Right lobe of liver (tissue), 6 donors: ENCODE measurements at regions not wholly inside any gene's neighbourhood (a gene's known extent, or its start where the extent isn't known, plus 50 kb on each side); places are given as distances from the start of the nearest gene placed in this dataset.

Experiments
- ATAC-seq, 4 donors: fragments of 200-7000 bp; cut with Tn5 transposase; one replicate each; pipeline ENCODE4 v1.9.1; 2020; ENCODE audit warnings: mild to moderate bottlenecking in 4 of 4, moderate library complexity in 4 of 4
- DNase-seq, 3 donors: peaks; one replicate each; pipeline ENCODE4 v3.0.0-alpha.2; 2020
- H3K27ac ChIP-seq, 3 donors: fragments of 200-600 bp; one replicate each; pipeline ENCODE4 v1.8.0; 2022
- H3K27me3 ChIP-seq, 2 donors: fragments of 200-600 bp; one replicate each; pipeline ENCODE4 v1.8.0; 2022
- H3K36me3 ChIP-seq, 4 donors: fragments of 200-600 bp; sonication (generic) in 1 of 4; one replicate each; pipeline versions ENCODE4 v1.5.1 to v1.8.0; 2017 to 2022; ENCODE audit warnings: control low read depth in 1 of 4
- H3K4me1 ChIP-seq, 4 donors: fragments of 200-600 bp; sonication (generic) in 1 of 4; one replicate each; pipeline versions ENCODE4 v1.5.1 to v1.8.0; 2017 to 2022; ENCODE audit warnings: control low read depth in 1 of 4
- H3K4me3 ChIP-seq, 3 donors: fragments of 200-600 bp; one replicate each; pipeline ENCODE4 v1.8.0; 2022
- H3K9me3 ChIP-seq, 4 donors: fragments of 200-600 bp; sonication (generic) in 1 of 4; one replicate each; pipeline versions ENCODE4 v1.5.1 to v1.8.0; 2017 to 2022; ENCODE audit warnings: control low read depth in 1 of 4
- POLR2A ChIP-seq: fragments of 450-650 bp; IDR thresholded peaks from one replicate; pipeline ENCODE4 v1.6.1; 2017; ENCODE audit warnings: antibody characterized with exemption, mild to moderate bottlenecking
- WGBS: methylation state at CpG from one replicate; pipeline ENCODE4 v1.1.6; 2018; ENCODE audit warnings: low coverage, low lambda C conversion rate; ENCODE audit not compliant: insufficient coverage; ENCODE audit errors: missing lambda C conversion rate; 5-methylcytosine and 5-hydroxymethylcytosine counted together
- intact Hi-C, 2 donors: fragments of 100-400 bp; cut with DNase I; formaldehyde crosslinking; loops; one replicate each; pipeline versions ENCODE4 v1.11.2 to v1.14.1; 2022
- TF ChIP-seq, protein P1 (sequence below), 4 donors: fragments of 200-600 bp in 3 of 4; fragments of 450-650 bp in 1 of 4; IDR thresholded peaks; one replicate each; pipeline versions ENCODE4 v1.5.1 to v1.8.0; 2016 to 2022; ENCODE audit warnings: antibody characterized with exemption in 4 of 4, mild to moderate bottlenecking in 2 of 4
- donor health status: DM: no; HTN: yes; CAD: no.
- donor health status: DM: no; HTN: no; CAD: no.
- donor health status: DM: no; HTN: no; CAD: no.
- donor health status: DM: no; HTN: yes; CAD: no.
- donor health status: DM: no; HTN: yes; CAD: no.

DNA sequence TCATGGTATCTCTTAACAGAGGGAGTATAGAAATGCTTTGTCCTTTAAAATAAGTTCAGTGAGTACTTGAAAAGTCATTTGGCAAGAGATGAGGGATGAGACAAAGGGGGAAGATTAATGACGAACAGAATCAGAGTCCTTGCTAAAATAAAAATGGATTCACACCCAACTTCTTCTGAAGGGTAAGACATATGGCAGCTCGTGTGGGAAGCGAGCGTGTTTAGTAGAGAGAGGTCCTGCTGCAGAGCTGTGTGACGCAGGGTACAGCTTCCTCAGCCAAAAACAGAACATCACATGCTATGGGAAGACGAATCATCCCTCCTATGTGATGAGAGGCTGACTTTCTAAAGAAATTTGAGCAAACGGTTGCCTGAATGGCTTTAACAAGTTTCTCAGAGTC is 158.5 kb upstream of the LMO4 start:
- no peak for TF ChIP-seq POLR2A
- TF ChIP-seq, protein P1, sequence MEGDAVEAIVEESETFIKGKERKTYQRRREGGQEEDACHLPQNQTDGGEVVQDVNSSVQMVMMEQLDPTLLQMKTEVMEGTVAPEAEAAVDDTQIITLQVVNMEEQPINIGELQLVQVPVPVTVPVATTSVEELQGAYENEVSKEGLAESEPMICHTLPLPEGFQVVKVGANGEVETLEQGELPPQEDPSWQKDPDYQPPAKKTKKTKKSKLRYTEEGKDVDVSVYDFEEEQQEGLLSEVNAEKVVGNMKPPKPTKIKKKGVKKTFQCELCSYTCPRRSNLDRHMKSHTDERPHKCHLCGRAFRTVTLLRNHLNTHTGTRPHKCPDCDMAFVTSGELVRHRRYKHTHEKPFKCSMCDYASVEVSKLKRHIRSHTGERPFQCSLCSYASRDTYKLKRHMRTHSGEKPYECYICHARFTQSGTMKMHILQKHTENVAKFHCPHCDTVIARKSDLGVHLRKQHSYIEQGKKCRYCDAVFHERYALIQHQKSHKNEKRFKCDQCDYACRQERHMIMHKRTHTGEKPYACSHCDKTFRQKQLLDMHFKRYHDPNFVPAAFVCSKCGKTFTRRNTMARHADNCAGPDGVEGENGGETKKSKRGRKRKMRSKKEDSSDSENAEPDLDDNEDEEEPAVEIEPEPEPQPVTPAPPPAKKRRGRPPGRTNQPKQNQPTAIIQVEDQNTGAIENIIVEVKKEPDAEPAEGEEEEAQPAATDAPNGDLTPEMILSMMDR (IDR thresholded peaks at IDR 0.05): no peak
- no peak for DNase-seq

DNA sequence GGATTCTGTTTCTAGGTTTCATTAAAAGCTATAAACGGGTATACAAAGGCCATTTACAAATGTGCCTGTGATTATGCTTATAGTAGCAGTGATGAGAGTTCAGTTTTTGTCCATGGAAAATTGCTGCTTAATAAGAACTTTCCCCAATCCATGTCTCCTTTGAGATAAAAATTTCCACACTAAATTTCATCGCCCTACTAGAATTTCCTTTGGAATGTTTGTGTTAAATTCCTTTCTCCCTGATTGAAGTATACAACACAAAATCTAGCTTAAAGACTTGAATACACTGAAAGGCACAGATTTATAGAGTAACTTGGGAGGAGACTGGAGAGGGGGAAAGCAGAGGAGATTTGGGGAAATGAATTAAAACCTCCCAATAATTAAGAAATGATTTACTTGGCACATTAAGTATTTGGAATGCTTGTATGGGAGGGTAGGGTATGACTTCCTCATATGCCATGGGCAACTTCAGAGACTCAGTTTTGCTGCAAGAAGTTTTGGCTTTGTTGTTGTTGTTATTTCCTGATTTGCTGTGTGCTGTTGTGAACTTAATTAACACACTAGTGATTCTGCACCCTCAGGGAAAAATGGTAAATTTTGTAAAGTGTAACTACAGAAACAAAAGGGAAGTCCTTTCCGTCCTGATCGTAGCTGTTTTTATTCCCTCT is 157.6 kb upstream of the LMO4 start:
- TF ChIP-seq, protein P1 (IDR thresholded peaks at IDR 0.05): no peak
- Histone ChIP-seq H3K27me3 (no peaks in the 10 kb centered on the region), H3K4me3 (no peak overlapping the region), H3K9me3 (no peaks in the 10 kb centered on the region), H3K27ac (no peak overlapping the region), H3K36me3 (no peaks in the 10 kb centered on the region), H3K4me1 (no peaks in the 10 kb centered on the region)
- WGBS: 58% methylated on average over 4 of the region's 4 CpGs
- intact Hi-C loops: no loop called here
- DNase-seq (no peak), ATAC-seq (peak in 1 of 4 donors; percentile 58)

More for the DNA sequence above, 158.5 kb upstream of the LMO4 start:
- peak in 2 of 4 donors; percentile 34 to 64 for ATAC-seq
- Histone ChIP-seq H3K27ac (no peak overlapping the region), H3K4me1 (no peaks in the 10 kb centered on the region), H3K9me3 (no peaks in the 10 kb centered on the region), H3K36me3 (no peaks in the 10 kb centered on the region), H3K4me3 (no peak overlapping the region), H3K27me3 (no peaks in the 10 kb centered on the region)
- intact Hi-C loops: no loop called here
- WGBS: 58% methylated on average over 7 of the region's 7 CpGs

DNA sequence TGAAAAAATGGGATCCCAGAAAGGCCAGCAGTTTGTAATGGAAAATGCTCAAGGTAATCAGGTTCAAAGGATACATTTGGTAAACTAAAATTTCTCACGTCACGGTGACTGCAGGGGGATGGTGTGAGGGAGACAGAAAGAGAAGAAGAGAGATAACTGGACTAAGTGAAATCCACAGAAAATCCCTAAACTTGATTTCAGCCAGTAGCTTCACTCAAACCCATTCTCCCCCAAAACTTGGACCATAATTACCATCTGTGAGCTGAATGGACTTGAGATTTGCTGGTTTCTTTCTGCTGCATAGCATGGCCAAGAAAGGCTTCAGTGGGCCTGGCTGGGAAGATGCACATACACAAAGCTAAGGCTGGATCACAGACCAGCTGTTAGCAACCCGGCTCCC is 155.4 kb upstream of the LMO4 start:
- Histone ChIP-seq H3K4me3 (no peak overlapping the region), H3K36me3 (no peaks in the 10 kb centered on the region), H3K4me1 (no peaks in the 10 kb centered on the region), H3K9me3 (no peaks in the 10 kb centered on the region), H3K27me3 (no peaks in the 10 kb centered on the region), H3K27ac (no peak overlapping the region)
- DNase-seq (no peak), ATAC-seq (no peak)
- WGBS: 82% methylated on average over 3 of the region's 3 CpGs
- TF ChIP-seq POLR2A: no peak
- TF ChIP-seq, protein P1 (IDR thresholded peaks at IDR 0.05): no peak
- intact Hi-C loops: no loop called here

DNA sequence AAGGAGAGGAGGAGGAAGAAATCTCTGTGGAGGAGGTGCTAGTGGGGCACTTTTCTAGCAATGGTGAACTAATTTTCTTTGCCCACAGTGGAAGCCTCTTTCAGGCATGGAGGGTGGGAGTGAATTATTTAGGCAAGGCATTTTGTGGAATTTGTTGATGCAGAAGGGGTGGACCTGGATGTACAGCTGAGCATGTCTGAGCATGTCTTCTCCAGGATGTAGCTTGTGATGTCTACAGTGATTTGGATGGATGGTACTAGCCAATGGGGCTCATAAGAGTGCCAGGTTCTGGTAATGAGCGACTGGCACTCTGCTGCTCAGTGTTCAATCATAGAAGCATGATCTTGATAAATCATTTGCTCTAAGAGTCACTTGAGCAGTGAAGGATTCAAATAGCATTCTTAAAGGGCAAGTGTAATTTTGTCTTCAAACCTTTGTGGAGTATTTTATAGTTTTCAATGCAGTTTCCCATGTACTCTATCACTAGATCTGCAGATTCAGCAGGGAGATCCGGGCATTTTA is 153.9 kb upstream of the LMO4 start:
- DNase-seq: no peak
- WGBS: 11% methylated on average over 1 of the region's 2 CpGs

More for the DNA sequence above, 153.9 kb upstream of the LMO4 start:
- no peak for ATAC-seq
- Histone ChIP-seq H3K27ac (no peak overlapping the region), H3K9me3 (no peaks in the 10 kb centered on the region), H3K27me3 (no peaks in the 10 kb centered on the region), H3K36me3 (no peaks in the 10 kb centered on the region), H3K4me3 (no peak overlapping the region), H3K4me1 (no peaks in the 10 kb centered on the region)
- no peak for TF ChIP-seq POLR2A
- TF ChIP-seq, protein P1 (IDR thresholded peaks at IDR 0.05): no peak
- intact Hi-C loops: no loop called here
